ENCODE measurements at regions not wholly inside any gene's neighbourhood (a gene's known extent, or its start where the extent isn't known, plus 50 kb on each side); places are given as distances from the start of the nearest gene placed in this dataset.

- DNase-seq (ENCODE audit: low spot score) (no peak), FAIRE-seq (no peak)
Measured at GRCh38 chr6:77979204-77979603, 326.4 kb downstream of the MEI4 start.

- FAIRE-seq (no peak), DNase-seq (ENCODE audit: low spot score) (no peak)
Measured at GRCh38 chr6:77986380-77987034, 333.7 kb downstream of the MEI4 start.

- no peak for FAIRE-seq
- DNase-seq (ENCODE audit: low spot score), result no peak
Measured at GRCh38 chr6:77987035-77987384, 334.2 kb downstream of the MEI4 start.

- no peak for DNase-seq (ENCODE audit: low spot score)
- no peak for FAIRE-seq
Measured at GRCh38 chr6:78010130-78010529, 357.3 kb downstream of the MEI4 start.

GRCh38 chr6:78020586-78020985 is 367.7 kb downstream of the MEI4 start:
- DNase-seq (ENCODE audit: low spot score) (no peak), FAIRE-seq (no peak)

GRCh38 chr6:78025502-78025901 is 372.7 kb downstream of the MEI4 start:
- FAIRE-seq, result no peak
- no peak for DNase-seq (ENCODE audit: low spot score)

GRCh38 chr6:78031228-78031627 is 378.4 kb downstream of the MEI4 start:
- DNase-seq (ENCODE audit: low spot score), result no peak
- FAIRE-seq, result no peak

GRCh38 chr6:78059171-78059570 is 406.3 kb downstream of the MEI4 start:
- FAIRE-seq, result no peak
- DNase-seq (ENCODE audit: low spot score), result no peak

GRCh38 chr6:78062993-78063392 is 410.2 kb downstream of the MEI4 start:
- FAIRE-seq, result no peak
- DNase-seq (ENCODE audit: low spot score), result no peak

GRCh38 chr6:78076371-78076770 is 423.5 kb downstream of the MEI4 start:
- DNase-seq (ENCODE audit: low spot score) (no peak), FAIRE-seq (no peak)

GRCh38 chr6:78089531-78089930 is 436.7 kb downstream of the MEI4 start:
- no peak for DNase-seq (ENCODE audit: low spot score)
- FAIRE-seq, result no peak

- DNase-seq (ENCODE audit: low spot score), result no peak
- FAIRE-seq, result no peak
Measured at GRCh38 chr6:78093906-78094305, 441.1 kb downstream of the MEI4 start.

- DNase-seq (ENCODE audit: low spot score) (no peak), FAIRE-seq (no peak)
Measured at GRCh38 chr6:78101387-78101786, 448.5 kb downstream of the MEI4 start.

GRCh38 chr6:78110641-78111040 is 457.8 kb downstream of the MEI4 start:
- DNase-seq (ENCODE audit: low spot score) (no peak), FAIRE-seq (no peak)

- DNase-seq (ENCODE audit: low spot score) (no peak), FAIRE-seq (no peak)
Measured at GRCh38 chr6:78117966-78118365, 465.1 kb downstream of the MEI4 start.

GRCh38 chr6:78131521-78131920 is 478.7 kb downstream of the MEI4 start:
- no peak for FAIRE-seq
- no peak for DNase-seq (ENCODE audit: low spot score)

- DNase-seq (ENCODE audit: low spot score) (no peak), FAIRE-seq (no peak)
Measured at GRCh38 chr6:78132671-78133410, 480.0 kb downstream of the MEI4 start.

- FAIRE-seq, result no peak
- DNase-seq (ENCODE audit: low spot score), result no peak
Measured at GRCh38 chr6:78150425-78150824, 497.6 kb downstream of the MEI4 start.

GRCh38 chr6:78153976-78154375 is 501.1 kb downstream of the MEI4 start:
- no peak for FAIRE-seq
- DNase-seq (ENCODE audit: low spot score), result no peak

GRCh38 chr6:78157606-78158005 is 504.8 kb downstream of the MEI4 start:
- no peak for FAIRE-seq
- DNase-seq (ENCODE audit: low spot score), result no peak

- FAIRE-seq (no peak), DNase-seq (ENCODE audit: low spot score) (no peak)
Measured at GRCh38 chr6:78188891-78189290, 536.1 kb downstream of the MEI4 start.

GRCh38 chr6:78192057-78192456 is 539.2 kb downstream of the MEI4 start:
- FAIRE-seq, result no peak
- DNase-seq (ENCODE audit: low spot score), result no peak

- DNase-seq (ENCODE audit: low spot score), result no peak
- FAIRE-seq, result no peak
Measured at GRCh38 chr6:78199044-78199443, 546.2 kb downstream of the MEI4 start.

Measured in urothelium cell line (cell line).